IMR-90 (cell line): ENCODE measurements at regions not wholly inside any gene's neighbourhood (a gene's known extent, or its start where the extent isn't known, plus 50 kb on each side); places are given as distances from the start of the nearest gene placed in this dataset.
A peak's percentile ranks its signal among the peaks of the same experiment; 100 is the strongest.

Experiments
- ATAC-seq: fragments of 200-7000 bp; cut with Tn5 transposase; 2 replicates; pipeline ENCODE4 v1.9.1; 2020; ENCODE audit warnings: low read depth, mild to moderate bottlenecking, moderate library complexity
- BruUV-seq: library from RNA; stranded (reverse); fragments of 400-500 nt; replicated peaks from 2 replicates; lab custom pipeline; 2021; lab: Mats Ljungman, UMichigan
- CTCF ChIA-PET: fragments of 300-600 bp; formaldehyde crosslinking; extraction: SDS; loops from one replicate; lab custom pipeline; 2021; ENCODE audit warnings: antibody characterized with exemption; lab: Yijun Ruan, JAX
- POLR2A ChIA-PET: fragments of 300-600 bp; sonication (Branson Sonifier 250); formaldehyde crosslinking; loops from one replicate; lab custom pipeline; 2022; ENCODE audit warnings: antibody characterized with exemption; ENCODE audit not compliant: unreplicated experiment; lab: Charles Lee
- DNase-seq: peaks from one replicate; pipeline ENCODE4 v3.0.0; 2013
- H2AFZ ChIP-seq: replicated peaks from 2 replicates; pipeline ENCODE3; 2013; ENCODE audit warnings: low read length, mild to moderate bottlenecking; ENCODE audit not compliant: poor library complexity
- H2AK5ac ChIP-seq: 2 replicates; pipeline ENCODE4 v1.6.1; 2013; ENCODE audit warnings: low read depth, low read length, inconsistent platforms
- H2AK9ac ChIP-seq: replicated peaks from 2 replicates; pipeline ENCODE3; 2013; ENCODE audit warnings: mild to moderate bottlenecking, low read depth, low read length, moderate library complexity; ENCODE audit not compliant: poor library complexity
- H2BK120ac ChIP-seq: 2 replicates; pipeline ENCODE4 v1.6.1; 2013; ENCODE audit warnings: low read depth, low read length, inconsistent platforms
- H2BK15ac ChIP-seq: 3 replicates; pipeline ENCODE4 v1.6.1; 2013; ENCODE audit warnings: low read depth, low read length, inconsistent platforms
- H2BK20ac ChIP-seq: 2 replicates; pipeline ENCODE4 v1.6.1; 2013; ENCODE audit warnings: low read depth, mild to moderate bottlenecking, inconsistent platforms, low read length, moderate library complexity
- H2BK5ac ChIP-seq: 2 replicates; pipeline ENCODE4 v1.6.1; 2013; ENCODE audit warnings: mild to moderate bottlenecking, low read depth, low read length, inconsistent platforms; ENCODE audit not compliant: poor library complexity, severe bottlenecking
- H3K14ac ChIP-seq: replicated peaks from 2 replicates; pipeline ENCODE4 v1.6.1; 2013; ENCODE audit warnings: low read depth, low read length, inconsistent platforms
- H3K18ac ChIP-seq: 2 replicates; pipeline ENCODE4 v1.6.1; 2013; ENCODE audit warnings: low read depth, low read length, control low read depth
- H3K23ac ChIP-seq: 2 replicates; pipeline ENCODE4 v1.6.1; 2013; ENCODE audit warnings: low read depth, low read length, inconsistent platforms
- H3K27ac ChIP-seq: 2 replicates; pipeline ENCODE4 v1.5.1; 2013; ENCODE audit warnings: mild to moderate bottlenecking, control low read depth, low read length; ENCODE audit not compliant: insufficient read depth
- H3K27me3 ChIP-seq: 2 replicates; pipeline ENCODE4 v1.6.1; 2013; ENCODE audit warnings: low read length; ENCODE audit not compliant: control insufficient read depth, insufficient read depth
- H3K36me3 ChIP-seq: 2 replicates; pipeline ENCODE4 v1.6.1; 2013; ENCODE audit warnings: low read length, mixed read lengths; ENCODE audit not compliant: control insufficient read depth, insufficient read depth
- H3K4ac ChIP-seq: 2 replicates; pipeline ENCODE4 v1.6.1; 2013; ENCODE audit warnings: low read depth, low read length, inconsistent platforms
- H3K4me1 ChIP-seq: 2 replicates; pipeline ENCODE4 v1.6.1; 2013; ENCODE audit warnings: low read length, mixed read lengths; ENCODE audit not compliant: control insufficient read depth, insufficient read depth
- H3K4me2 ChIP-seq: 2 replicates; pipeline ENCODE4 v1.6.1; 2013; ENCODE audit warnings: low read depth, mild to moderate bottlenecking, control low read depth, low read length, moderate library complexity
- H3K4me3 ChIP-seq: 2 replicates; pipeline ENCODE4 v1.5.1; 2013; ENCODE audit warnings: low read depth, mild to moderate bottlenecking, control low read depth, low read length, moderate library complexity; ENCODE audit not compliant: insufficient read depth
- H3K56ac ChIP-seq: 2 replicates; pipeline ENCODE4 v1.6.1; 2013; ENCODE audit warnings: low read length, inconsistent platforms; ENCODE audit not compliant: insufficient read depth; ENCODE audit errors: extremely low read depth
- H3K79me1 ChIP-seq, 2 experiments: 2 replicates each; pipeline ENCODE4 v1.6.1; 2013; ENCODE audit warnings: low read length in 2 of 2, inconsistent platforms in 1 of 2, low read depth in 1 of 2
- H3K9ac ChIP-seq: 2 replicates; pipeline ENCODE4 v1.6.1; 2013; ENCODE audit warnings: low read depth, low read length, control low read depth
- H3K9me1 ChIP-seq: 2 replicates; pipeline ENCODE4 v1.6.1; 2013; ENCODE audit warnings: low read length, inconsistent platforms; ENCODE audit not compliant: insufficient read depth
- H3K9me3 ChIP-seq: 2 replicates; pipeline ENCODE4 v1.6.1; 2013; ENCODE audit warnings: low read length; ENCODE audit not compliant: control insufficient read depth, insufficient read depth
- H4K20me1 ChIP-seq: 2 replicates; pipeline ENCODE4 v1.6.1; 2013; ENCODE audit warnings: low read length, inconsistent platforms; ENCODE audit not compliant: insufficient read depth
- H4K5ac ChIP-seq: 2 replicates; pipeline ENCODE4 v1.6.1; 2013; ENCODE audit warnings: mild to moderate bottlenecking, low read depth, low read length, control low read depth
- H4K8ac ChIP-seq, 2 experiments: 2 replicates each; pipeline ENCODE4 v1.6.1; 2013; ENCODE audit warnings: low read depth in 2 of 2, low read length in 2 of 2, control low read depth in 1 of 2, inconsistent platforms in 1 of 2
- H4K91ac ChIP-seq: 2 replicates; pipeline ENCODE4 v1.6.1; 2013; ENCODE audit warnings: low read depth, low read length, inconsistent platforms; ENCODE audit not compliant: insufficient read depth
- CEBPB ChIP-seq: IDR thresholded peaks from 2 replicates; pipeline ENCODE4 v1.6.1; 2012; ENCODE audit warnings: low read depth, low read length, improper control_type of control experiment
- MXI1 ChIP-seq: IDR thresholded peaks from 2 replicates; pipeline ENCODE4 v1.6.1; 2012; ENCODE audit warnings: low read depth, mild to moderate bottlenecking, low read length, moderate library complexity, borderline replicate concordance
- RFX5 ChIP-seq: IDR thresholded peaks from 2 replicates; pipeline ENCODE4 v1.8.0; 2012; ENCODE audit warnings: low read depth, mild to moderate bottlenecking, low read length, moderate library complexity
- WGBS, 2 experiments: methylation state at CpG; one replicate each; pipeline versions ENCODE4 v1.1.5 to v1.1.7; 2013; ENCODE audit warnings: missing lambda C conversion rate in 2 of 2; ENCODE audit not compliant: insufficient read length in 1 of 2; ENCODE audit errors: extremely low coverage in 2 of 2; 5-methylcytosine and 5-hydroxymethylcytosine counted together
- dilution Hi-C: fragments of 300-500 bp; cut with HindIII; formaldehyde crosslinking; loops from one replicate; pipeline ENCODE4 v1.14.3; 2018; ENCODE audit warnings: low sequenced_read_pairs; ENCODE audit not compliant: unreplicated experiment
- in situ Hi-C: fragments of 300-500 bp; cut with MboI; formaldehyde crosslinking; loops from 3 replicates; pipeline ENCODE4 v1.14.3; 2019; ENCODE audit warnings: low sequenced_read_pairs, inconsistent platforms, mixed read lengths
- intact Hi-C: fragments of 100-400 bp; cut with micrococcal nuclease; formaldehyde crosslinking; loops from 2 replicates; pipeline ENCODE4 v1.10.0; 2022
- TF ChIP-seq, protein P1 (sequence below): fragments of 150-350 bp; IDR thresholded peaks from 2 replicates; pipeline ENCODE4 v1.6.1; 2017; ENCODE audit warnings: mild to moderate bottlenecking, antibody characterized with exemption, low read length, low read depth

DNA sequence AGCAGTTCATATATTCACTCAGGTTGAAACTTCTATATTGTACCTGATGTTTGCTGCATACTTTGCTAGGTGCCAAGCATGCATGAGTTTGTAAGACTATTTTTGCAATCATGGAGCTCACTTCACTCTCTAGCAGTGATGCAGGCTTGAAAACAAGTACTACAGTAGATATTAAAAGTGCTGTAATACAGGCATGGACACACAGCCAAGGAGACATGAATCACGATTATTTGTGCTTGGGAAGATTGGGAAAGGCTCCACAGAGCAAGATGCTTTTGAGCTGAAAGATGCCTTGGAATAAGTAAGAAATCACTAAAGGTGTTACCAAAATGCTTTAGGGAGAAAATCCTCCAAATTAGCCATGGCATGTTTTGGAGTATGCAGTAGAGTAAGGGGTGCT is 427.4 kb downstream of the UTRN start:
- Histone ChIP-seq H3K27ac (no peak overlapping the region), H3K4me3 (no peak overlapping the region), H4K20me1 (no peaks in the 10 kb centered on the region), H3K9me1 (no peaks in the 10 kb centered on the region; the same call in 1 of the 2 replicates), H2AK5ac (no peak overlapping the region), H3K79me1 (peaks cover 3 to 8% of the 10 kb centered on the region in 2 experiments; a peak in 2 of 4 replicates), H3K27me3 (no peaks in the 10 kb centered on the region), H3K36me3 (no peaks in the 10 kb centered on the region), H3K18ac (no peak overlapping the region), H2BK120ac (no peak overlapping the region), H3K4me2 (no peak overlapping the region), H3K4me1 (no peaks in the 10 kb centered on the region; the same call in 1 of the 2 replicates), H2AK9ac (no peak overlapping the region), H2AFZ (no peak overlapping the region), H4K8ac (no peak overlapping the region), H2BK15ac (no peak overlapping the region), H3K56ac (no peak overlapping the region), H4K91ac (no peak overlapping the region), H3K9me3 (no peaks in the 10 kb centered on the region), H2BK5ac (no peak overlapping the region), H4K5ac (no peak overlapping the region), H3K23ac (no peak overlapping the region), H3K9ac (no peak overlapping the region), H3K14ac (no peak overlapping the region), H2BK20ac (no peak overlapping the region), H3K4ac (no peak overlapping the region)
- no peak for ATAC-seq
- in situ Hi-C loops, result no loop called here
- WGBS, 2 experiments, result 71% methylated on average over 1 of the region's 1 CpG; no CpG with 5 or more reads in 1 of the 2 experiments
- TF ChIP-seq, protein P1, sequence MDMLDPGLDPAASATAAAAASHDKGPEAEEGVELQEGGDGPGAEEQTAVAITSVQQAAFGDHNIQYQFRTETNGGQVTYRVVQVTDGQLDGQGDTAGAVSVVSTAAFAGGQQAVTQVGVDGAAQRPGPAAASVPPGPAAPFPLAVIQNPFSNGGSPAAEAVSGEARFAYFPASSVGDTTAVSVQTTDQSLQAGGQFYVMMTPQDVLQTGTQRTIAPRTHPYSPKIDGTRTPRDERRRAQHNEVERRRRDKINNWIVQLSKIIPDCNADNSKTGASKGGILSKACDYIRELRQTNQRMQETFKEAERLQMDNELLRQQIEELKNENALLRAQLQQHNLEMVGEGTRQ, result no peak
- TF ChIP-seq MXI1 (no peak), CEBPB (no peak), RFX5 (no peak)
- intact Hi-C loops, result no loop called here
- dilution Hi-C loops, result no loop called here
- no TSS peak for BruUV-seq
- DNase-seq, result peak; percentile 47
- ChIA-PET CTCF (interaction anchor here (0.7 kb wide), 1 partner anchor 55 kb away, joined by 3 read pairs; no protein-coding TSS in a partner anchor), POLR2A (no interaction called here)
